NCI-H748 (cell line): ENCODE measurements at regions not wholly inside any gene's neighbourhood (a gene's known extent, or its start where the extent isn't known, plus 50 kb on each side); places are given as distances from the start of the nearest gene placed in this dataset.

Experiments used
- DNase-seq: peaks from one replicate; lab custom pipeline; 2025; ENCODE audit not compliant: unreplicated experiment; lab: John Stamatoyannopoulos, UW

DNA sequence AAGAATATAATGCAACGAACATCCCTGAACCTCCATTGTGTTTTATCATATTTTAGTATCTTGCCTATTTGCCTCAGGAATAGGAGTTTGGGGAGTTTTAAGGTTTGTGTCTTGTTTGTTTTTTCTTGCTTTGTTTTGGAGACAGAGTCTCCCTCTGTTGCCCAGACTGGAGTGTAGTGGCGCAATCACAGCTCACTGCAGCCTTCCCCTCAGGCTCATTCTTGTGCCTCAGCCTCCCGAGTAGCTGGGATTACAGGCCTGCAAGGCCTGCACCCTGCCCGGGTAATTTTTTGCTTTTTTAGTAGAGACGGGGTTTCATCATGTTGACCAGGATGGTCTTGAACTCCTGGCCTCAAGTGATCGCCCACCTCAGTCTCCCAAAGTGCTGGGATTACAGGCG lies 63.3 kb upstream of the CARMIL1 start:
- no peak for DNase-seq

DNA sequence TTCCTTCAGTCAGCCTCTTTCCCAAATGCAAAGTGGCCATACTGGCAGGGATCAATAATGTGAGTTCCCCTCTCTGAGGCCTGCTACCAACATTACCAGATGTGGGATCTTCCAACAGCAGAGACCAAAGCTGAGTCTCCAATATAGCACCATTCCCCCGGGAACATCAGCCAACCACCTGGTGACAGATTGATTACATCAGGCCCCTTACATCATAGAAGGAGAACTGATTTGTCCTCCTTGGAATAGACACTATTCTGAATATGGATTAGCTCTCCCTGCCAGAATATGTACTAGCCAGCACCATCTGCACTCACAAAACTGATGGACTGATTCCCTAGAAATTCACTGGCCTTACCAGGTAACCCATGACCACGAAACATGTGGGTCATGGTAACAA lies 61.9 kb upstream of the CARMIL1 start:
- no peak for DNase-seq

DNA sequence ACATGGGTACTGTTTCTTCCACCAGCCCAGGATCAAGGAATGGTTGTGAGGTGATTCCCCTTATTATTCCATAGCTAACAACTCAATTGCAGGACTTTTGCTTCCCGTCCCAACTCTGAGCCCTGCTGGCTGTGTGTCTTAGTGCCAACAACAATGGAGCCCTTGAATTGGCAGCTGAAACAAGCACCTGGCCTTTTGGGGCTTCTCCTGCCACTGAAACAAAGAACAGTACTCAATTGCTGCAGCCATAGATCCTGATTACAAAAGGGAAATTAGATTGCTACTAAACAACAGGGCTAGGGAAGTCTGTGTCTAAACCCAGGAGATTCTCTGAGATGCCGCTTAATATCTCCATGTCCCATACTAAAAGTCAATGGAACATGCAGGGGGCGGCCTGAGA lies 61.3 kb upstream of the CARMIL1 start:
- DNase-seq, result peak; percentile 83

DNA sequence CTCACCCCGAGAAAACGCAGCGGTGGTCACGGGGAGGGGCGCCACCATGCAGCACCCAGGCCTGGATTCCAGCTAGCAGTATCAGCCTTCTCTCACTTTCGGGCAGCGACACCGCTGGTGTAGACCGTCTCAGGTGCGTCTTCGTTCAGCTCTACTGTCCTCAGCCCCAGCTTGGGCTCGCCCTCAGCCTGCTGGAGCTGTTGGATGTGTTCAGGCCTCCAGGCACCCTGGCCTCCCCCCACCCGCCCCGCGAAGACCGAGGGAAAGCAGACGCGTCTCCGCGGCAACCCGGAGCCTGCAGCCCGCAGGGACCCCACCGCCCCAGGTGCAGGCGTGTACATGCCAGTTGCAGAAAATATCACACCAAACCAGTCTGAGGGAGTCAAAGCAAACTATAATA lies 60.8 kb upstream of the CARMIL1 start:
- DNase-seq, result peak; percentile 90

DNA sequence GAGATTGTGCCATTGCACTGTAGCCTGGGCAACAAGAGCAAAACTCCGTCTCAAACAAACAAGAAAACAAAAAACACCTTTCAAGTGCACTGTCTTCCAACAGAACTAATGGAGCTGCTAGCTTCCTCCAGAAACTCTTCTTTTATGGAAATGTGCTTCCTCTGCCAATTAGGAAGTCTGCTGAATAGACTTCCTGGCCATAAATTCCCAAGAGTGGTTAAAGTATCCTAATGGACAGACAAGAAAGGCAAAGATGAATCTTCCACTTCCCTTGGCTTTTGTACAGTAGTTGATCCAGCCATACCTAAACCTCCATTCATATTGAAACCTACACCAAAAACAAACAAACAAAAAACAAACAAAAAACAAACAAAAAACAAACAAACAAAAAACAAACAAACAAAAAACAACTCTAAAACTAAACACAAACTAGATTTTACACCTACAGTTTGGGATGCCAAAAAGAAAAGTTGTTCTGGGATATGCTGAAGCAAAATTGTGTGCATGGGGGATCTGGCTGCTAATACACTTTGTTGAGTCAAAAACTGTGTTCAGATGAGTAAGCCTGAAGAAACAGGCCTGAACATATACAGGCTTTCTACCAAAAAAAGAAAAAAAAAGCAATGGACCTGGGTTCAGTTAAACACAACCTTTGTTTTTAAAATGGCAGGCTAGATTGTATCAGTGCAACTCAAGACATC lies 59.8 kb upstream of the CARMIL1 start:
- peak; percentile 27 for DNase-seq

DNA sequence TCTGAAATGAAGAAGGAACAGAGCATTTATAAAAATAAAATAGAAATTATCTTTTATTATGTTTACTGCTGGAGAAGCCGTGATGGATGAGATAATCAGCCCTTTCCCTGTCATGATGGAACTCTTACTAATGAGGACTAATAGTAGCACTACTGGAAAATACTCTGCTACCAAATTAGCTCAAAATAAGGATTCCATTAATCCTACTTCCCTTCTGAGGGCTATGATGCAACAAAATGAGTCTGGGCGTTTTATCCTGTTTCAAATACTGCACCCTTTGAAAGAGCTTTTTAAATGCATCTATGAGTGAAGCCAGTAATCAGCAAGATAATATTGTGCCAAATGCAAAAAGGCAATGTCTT lies 59.3 kb upstream of the CARMIL1 start:
- no peak for DNase-seq

DNA sequence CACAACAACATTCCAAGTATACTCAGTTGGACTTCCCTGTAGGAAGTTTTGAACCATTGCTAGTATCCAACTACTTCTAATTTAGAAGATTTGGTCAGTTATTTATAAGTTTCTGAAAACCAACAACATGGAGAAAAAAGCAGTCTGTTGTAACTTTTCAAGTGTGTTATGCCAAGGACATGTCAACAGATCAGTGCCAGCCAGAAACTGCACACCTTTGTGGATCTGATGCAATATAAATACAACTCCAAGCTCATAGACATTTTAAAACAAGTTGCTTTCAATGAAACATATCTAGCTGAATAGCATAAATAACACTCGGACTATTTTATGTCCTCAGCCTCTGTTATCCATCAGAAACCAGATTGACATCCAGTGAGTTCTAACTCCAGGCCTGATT lies 58.3 kb upstream of the CARMIL1 start:
- no peak for DNase-seq

DNA sequence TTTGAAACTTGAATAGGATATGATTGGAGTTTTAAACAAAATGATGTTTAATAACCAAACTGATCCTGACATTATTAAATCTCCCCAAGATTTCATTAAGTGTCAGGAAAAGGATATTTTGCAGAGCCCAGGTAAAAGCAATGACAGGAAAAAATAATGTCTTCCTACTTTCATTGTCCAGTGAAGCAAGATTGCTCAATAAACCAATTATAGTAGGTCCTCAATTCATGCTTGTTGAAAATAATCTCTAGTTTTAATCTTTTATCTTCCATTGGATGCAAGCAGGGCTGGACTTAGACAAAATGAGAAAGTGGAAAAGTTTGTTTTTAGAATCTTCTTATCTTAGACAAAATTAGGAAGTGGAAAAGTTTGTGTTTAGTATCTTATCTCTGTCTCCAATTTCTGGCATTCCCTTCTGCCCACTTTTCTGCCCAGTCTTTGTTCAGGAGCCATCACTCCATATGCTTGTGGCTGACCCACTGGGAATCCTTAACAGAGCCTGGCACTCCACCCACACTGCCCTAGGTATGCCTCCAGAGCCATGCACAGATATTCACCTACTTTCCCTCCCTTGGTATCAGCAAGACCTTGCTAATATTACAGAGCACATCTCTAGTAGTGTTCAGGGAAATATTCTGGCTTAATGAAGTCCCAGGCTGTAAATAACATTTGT lies 57.0 kb upstream of the CARMIL1 start:
- DNase-seq, result no peak

DNA sequence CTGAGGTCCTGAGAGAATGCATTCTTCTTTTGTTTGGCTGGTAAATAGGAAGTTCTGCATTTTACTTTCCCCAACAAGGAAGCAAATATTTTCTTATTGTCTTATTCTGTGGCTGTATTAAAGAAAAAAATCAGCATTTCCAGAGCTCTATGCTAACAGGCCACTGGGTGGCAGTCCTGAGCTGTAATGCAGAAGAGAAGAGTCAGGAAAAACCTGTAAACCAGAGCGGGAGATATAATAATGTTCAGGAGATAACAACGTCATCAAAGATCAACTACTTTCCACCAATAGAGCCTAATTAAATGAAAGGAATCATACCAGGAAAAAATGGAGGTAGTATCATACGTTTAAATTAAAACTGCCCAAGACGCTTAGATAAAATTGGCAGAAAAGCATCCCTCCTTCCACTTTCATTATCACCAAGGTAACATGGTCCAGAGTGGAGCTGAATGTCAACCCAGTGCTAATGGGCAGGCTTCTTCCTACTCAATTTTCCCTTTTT lies 55.6 kb upstream of the CARMIL1 start:
- DNase-seq, result peak; percentile 85

DNA sequence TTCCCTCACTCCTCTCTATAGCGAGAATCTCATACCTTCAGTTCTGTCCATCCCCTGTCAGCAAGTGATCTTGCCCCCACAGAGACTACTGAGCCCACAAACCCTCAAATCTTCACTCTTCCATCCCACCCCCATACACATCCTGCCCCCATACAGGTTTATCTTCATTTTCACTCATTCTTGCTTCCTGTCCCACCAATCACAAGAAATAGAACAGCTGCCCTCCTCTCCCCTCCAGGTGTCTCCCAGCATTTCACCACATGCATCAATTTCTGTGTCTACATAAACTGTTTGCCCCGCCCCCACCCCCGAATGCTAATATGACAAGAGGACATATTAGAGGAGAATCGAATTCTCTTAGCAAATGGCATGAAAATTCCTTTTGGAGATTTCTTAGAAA lies 54.9 kb upstream of the CARMIL1 start:
- no peak for DNase-seq

DNA sequence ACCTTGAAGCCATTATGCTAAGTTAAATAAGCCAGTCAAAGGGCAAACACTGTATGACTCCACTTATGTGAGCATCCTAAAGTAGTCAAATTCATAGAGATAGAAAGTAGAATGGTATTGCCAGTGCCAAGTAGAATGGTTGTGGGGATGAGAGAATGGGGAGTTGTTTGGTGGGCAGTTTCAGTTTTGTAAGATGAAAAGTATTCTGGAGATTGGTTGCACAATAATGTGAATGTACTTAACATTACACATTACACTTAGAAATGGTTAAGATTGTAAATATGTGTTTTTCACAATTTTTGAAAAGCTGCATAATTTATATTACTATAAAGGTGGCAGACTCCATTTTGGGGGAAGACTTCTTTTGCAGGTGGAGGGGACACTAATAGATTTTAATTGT lies 51.3 kb upstream of the CARMIL1 start:
- no peak for DNase-seq
